ENCODE measurements at regions not wholly inside any gene's neighbourhood (a gene's known extent, or its start where the extent isn't known, plus 50 kb on each side); places are given as distances from the start of the nearest gene placed in this dataset.

GRCh38 chrX:113977887-113978286 is 606.0 kb upstream of the HTR2C start:
- no peaks in the 10 kb centered on the region for H3K9me3 ChIP-seq (ENCODE audit: control insufficient read depth, low read depth, low read length)
- no peak overlapping the region for H3K4me3 ChIP-seq (ENCODE audit: low read length)
- no CpG with 5 or more reads among the region's 1 CpG for WGBS (ENCODE audit: insufficient coverage, low lambda C conversion rate)
- no peaks in the 10 kb centered on the region for H3K4me1 ChIP-seq (ENCODE audit: control insufficient read depth, insufficient read depth, low read length)
- DNase-seq = no peak
- no peak overlapping the region for H3K27ac ChIP-seq (ENCODE audit: low read length)
- H3K27me3 ChIP-seq (ENCODE audit: control insufficient read depth, insufficient read depth, low read length) = no peaks in the 10 kb centered on the region
- no peaks in the 10 kb centered on the region for H3K36me3 ChIP-seq (ENCODE audit: control insufficient read depth, insufficient read depth, low read length)

- Histone ChIP-seq H3K36me3 (ENCODE audit: control insufficient read depth, insufficient read depth, low read length) (no peaks in the 10 kb centered on the region), H3K4me3 (ENCODE audit: low read length) (no peak overlapping the region), H3K27ac (ENCODE audit: low read length) (no peak overlapping the region), H3K4me1 (ENCODE audit: control insufficient read depth, insufficient read depth, low read length) (no peaks in the 10 kb centered on the region), H3K9me3 (ENCODE audit: control insufficient read depth, low read depth, low read length) (no peaks in the 10 kb centered on the region), H3K27me3 (ENCODE audit: control insufficient read depth, insufficient read depth, low read length) (no peaks in the 10 kb centered on the region)
- no peak for DNase-seq
- WGBS (ENCODE audit: insufficient coverage, low lambda C conversion rate) = no CpG with 5 or more reads among the region's 2 CpGs
These were observed 608.4 kb upstream of the HTR2C start for GRCh38 chrX:113975441-113975840.

- Histone ChIP-seq H3K27ac (ENCODE audit: low read length) (no peak overlapping the region), H3K4me1 (ENCODE audit: control insufficient read depth, insufficient read depth, low read length) (no peaks in the 10 kb centered on the region), H3K4me3 (ENCODE audit: low read length) (no peak overlapping the region), H3K36me3 (ENCODE audit: control insufficient read depth, insufficient read depth, low read length) (no peaks in the 10 kb centered on the region), H3K27me3 (ENCODE audit: control insufficient read depth, insufficient read depth, low read length) (no peaks in the 10 kb centered on the region), H3K9me3 (ENCODE audit: control insufficient read depth, low read depth, low read length) (no peaks in the 10 kb centered on the region)
- DNase-seq = no peak
These were observed 609.0 kb upstream of the HTR2C start for GRCh38 chrX:113974881-113975280.

GRCh38 chrX:113973706-113974105 is 610.2 kb upstream of the HTR2C start:
- Histone ChIP-seq H3K36me3 (ENCODE audit: control insufficient read depth, insufficient read depth, low read length) (no peaks in the 10 kb centered on the region), H3K27ac (ENCODE audit: low read length) (no peak overlapping the region), H3K4me3 (ENCODE audit: low read length) (no peak overlapping the region), H3K9me3 (ENCODE audit: control insufficient read depth, low read depth, low read length) (no peaks in the 10 kb centered on the region), H3K4me1 (ENCODE audit: control insufficient read depth, insufficient read depth, low read length) (no peaks in the 10 kb centered on the region), H3K27me3 (ENCODE audit: control insufficient read depth, insufficient read depth, low read length) (no peaks in the 10 kb centered on the region)
- WGBS (ENCODE audit: insufficient coverage, low lambda C conversion rate) = no CpG with 5 or more reads among the region's 2 CpGs
- no peak for DNase-seq

GRCh38 chrX:113966791-113967190 is 617.1 kb upstream of the HTR2C start:
- Histone ChIP-seq H3K4me1 (ENCODE audit: control insufficient read depth, insufficient read depth, low read length) (no peaks in the 10 kb centered on the region), H3K36me3 (ENCODE audit: control insufficient read depth, insufficient read depth, low read length) (no peaks in the 10 kb centered on the region), H3K27ac (ENCODE audit: low read length) (no peak overlapping the region), H3K27me3 (ENCODE audit: control insufficient read depth, insufficient read depth, low read length) (no peaks in the 10 kb centered on the region), H3K9me3 (ENCODE audit: control insufficient read depth, low read depth, low read length) (no peaks in the 10 kb centered on the region), H3K4me3 (ENCODE audit: low read length) (no peak overlapping the region)
- no CpG with 5 or more reads among the region's 2 CpGs for WGBS (ENCODE audit: insufficient coverage, low lambda C conversion rate)
- DNase-seq = no peak

- Histone ChIP-seq H3K36me3 (ENCODE audit: control insufficient read depth, insufficient read depth, low read length) (no peaks in the 10 kb centered on the region), H3K9me3 (ENCODE audit: control insufficient read depth, low read depth, low read length) (no peaks in the 10 kb centered on the region), H3K27me3 (ENCODE audit: control insufficient read depth, insufficient read depth, low read length) (no peaks in the 10 kb centered on the region), H3K4me3 (ENCODE audit: low read length) (no peak overlapping the region), H3K4me1 (ENCODE audit: control insufficient read depth, insufficient read depth, low read length) (no peaks in the 10 kb centered on the region), H3K27ac (ENCODE audit: low read length) (no peak overlapping the region)
- no peak for DNase-seq
- WGBS (ENCODE audit: insufficient coverage, low lambda C conversion rate) = no CpG with 5 or more reads among the region's 1 CpG
These were observed 621.5 kb upstream of the HTR2C start for GRCh38 chrX:113962343-113962742.

GRCh38 chrX:113959912-113960626 is 623.8 kb upstream of the HTR2C start:
- Histone ChIP-seq H3K27me3 (ENCODE audit: control insufficient read depth, insufficient read depth, low read length) (no peaks in the 10 kb centered on the region), H3K4me3 (ENCODE audit: low read length) (no peak overlapping the region), H3K4me1 (ENCODE audit: control insufficient read depth, insufficient read depth, low read length) (no peaks in the 10 kb centered on the region), H3K9me3 (ENCODE audit: control insufficient read depth, low read depth, low read length) (no peaks in the 10 kb centered on the region), H3K36me3 (ENCODE audit: control insufficient read depth, insufficient read depth, low read length) (no peaks in the 10 kb centered on the region), H3K27ac (ENCODE audit: low read length) (no peak overlapping the region)
- WGBS (ENCODE audit: insufficient coverage, low lambda C conversion rate) = no CpG with 5 or more reads among the region's 4 CpGs
- DNase-seq = no peak

GRCh38 chrX:113956936-113957335 is 627.0 kb upstream of the HTR2C start:
- no peaks in the 10 kb centered on the region for H3K36me3 ChIP-seq (ENCODE audit: control insufficient read depth, insufficient read depth, low read length)
- no peak overlapping the region for H3K27ac ChIP-seq (ENCODE audit: low read length)
- no peak for DNase-seq
- no peak overlapping the region for H3K4me3 ChIP-seq (ENCODE audit: low read length)
- H3K27me3 ChIP-seq (ENCODE audit: control insufficient read depth, insufficient read depth, low read length) = no peaks in the 10 kb centered on the region
- H3K9me3 ChIP-seq (ENCODE audit: control insufficient read depth, low read depth, low read length) = no peaks in the 10 kb centered on the region
- WGBS (ENCODE audit: insufficient coverage, low lambda C conversion rate) = 100% methylated on average over 1 of the region's 6 CpGs
- H3K4me1 ChIP-seq (ENCODE audit: control insufficient read depth, insufficient read depth, low read length) = no peaks in the 10 kb centered on the region

GRCh38 chrX:113954297-113954696 is 629.6 kb upstream of the HTR2C start:
- DNase-seq = no peak
- Histone ChIP-seq H3K27ac (ENCODE audit: low read length) (no peak overlapping the region), H3K4me3 (ENCODE audit: low read length) (no peak overlapping the region), H3K27me3 (ENCODE audit: control insufficient read depth, insufficient read depth, low read length) (no peaks in the 10 kb centered on the region), H3K36me3 (ENCODE audit: control insufficient read depth, insufficient read depth, low read length) (no peaks in the 10 kb centered on the region), H3K4me1 (ENCODE audit: control insufficient read depth, insufficient read depth, low read length) (no peaks in the 10 kb centered on the region), H3K9me3 (ENCODE audit: control insufficient read depth, low read depth, low read length) (no peaks in the 10 kb centered on the region)
- no CpG with 5 or more reads among the region's 3 CpGs for WGBS (ENCODE audit: insufficient coverage, low lambda C conversion rate)

- no peaks in the 10 kb centered on the region for H3K27me3 ChIP-seq (ENCODE audit: control insufficient read depth, insufficient read depth, low read length)
- no peaks in the 10 kb centered on the region for H3K36me3 ChIP-seq (ENCODE audit: control insufficient read depth, insufficient read depth, low read length)
- no peak overlapping the region for H3K4me3 ChIP-seq (ENCODE audit: low read length)
- 100% methylated on average over 1 of the region's 5 CpGs for WGBS (ENCODE audit: insufficient coverage, low lambda C conversion rate)
- H3K27ac ChIP-seq (ENCODE audit: low read length) = no peak overlapping the region
- DNase-seq = no peak
- H3K9me3 ChIP-seq (ENCODE audit: control insufficient read depth, low read depth, low read length) = no peaks in the 10 kb centered on the region
- no peaks in the 10 kb centered on the region for H3K4me1 ChIP-seq (ENCODE audit: control insufficient read depth, insufficient read depth, low read length)
These were observed 633.7 kb upstream of the HTR2C start for GRCh38 chrX:113950081-113950678.

GRCh38 chrX:113947548-113947947 is 636.3 kb upstream of the HTR2C start:
- no CpG with 5 or more reads among the region's 1 CpG for WGBS (ENCODE audit: insufficient coverage, low lambda C conversion rate)
- Histone ChIP-seq H3K4me1 (ENCODE audit: control insufficient read depth, insufficient read depth, low read length) (no peaks in the 10 kb centered on the region), H3K4me3 (ENCODE audit: low read length) (no peak overlapping the region), H3K36me3 (ENCODE audit: control insufficient read depth, insufficient read depth, low read length) (no peaks in the 10 kb centered on the region), H3K27me3 (ENCODE audit: control insufficient read depth, insufficient read depth, low read length) (no peaks in the 10 kb centered on the region), H3K27ac (ENCODE audit: low read length) (no peak overlapping the region), H3K9me3 (ENCODE audit: control insufficient read depth, low read depth, low read length) (no peaks in the 10 kb centered on the region)
- DNase-seq = no peak

Data from large intestine (tissue), 3 donors.